Neutrophil (primary cell): ENCODE measurements at regions not wholly inside any gene's neighbourhood (a gene's known extent, or its start where the extent isn't known, plus 50 kb on each side); places are given as distances from the start of the nearest gene placed in this dataset.
"Not testable (repeated sequence)": the region's sequence is repeated elsewhere in the genome, so short reads cannot be mapped to it uniquely, and the experiment has no call there.

Source experiments
- H3K27ac ChIP-seq: fragments of 200-600 bp; sonication (generic); 2 replicates; pipeline ENCODE4 v1.5.1; 2016; ENCODE audit warnings: mild to moderate bottlenecking, moderate library complexity
- H3K27me3 ChIP-seq: fragments of 200-600 bp; sonication (generic); 2 replicates; pipeline ENCODE4 v1.6.0; 2016; ENCODE audit warnings: mild to moderate bottlenecking
- H3K36me3 ChIP-seq: fragments of 200-600 bp; sonication (generic); 2 replicates; pipeline ENCODE4 v1.5.1; 2017
- H3K4me1 ChIP-seq, 2 experiments: fragments of 200-600 bp in 1 of 2; sonication (generic) in 1 of 2; 1 replicate in 1 of 2; 2 replicates in 1 of 2; pipeline versions ENCODE4 v1.5.1 to v1.6.1; 2013 to 2016; ENCODE audit warnings: low read depth in 1 of 2, low read length in 1 of 2, mild to moderate bottlenecking in 1 of 2, moderate library complexity in 1 of 2; ENCODE audit not compliant: control insufficient read depth in 1 of 2, insufficient read depth in 1 of 2
- H3K4me3 ChIP-seq, 2 experiments: fragments of 200-600 bp in 1 of 2; sonication (generic) in 1 of 2; 1 replicate in 1 of 2; 2 replicates in 1 of 2; pipeline ENCODE4 v1.5.1; 2013 to 2016; ENCODE audit warnings: low read depth in 1 of 2, low read length in 1 of 2, mild to moderate bottlenecking in 1 of 2, moderate library complexity in 1 of 2
- H3K9me3 ChIP-seq: fragments of 200-600 bp; sonication (generic); 2 replicates; pipeline ENCODE4 v1.5.1; 2016
- CTCF ChIP-seq: fragments of 200-600 bp; sonication (generic); IDR thresholded peaks from 2 replicates; pipeline ENCODE4 v1.5.1; 2016; ENCODE audit warnings: antibody characterized with exemption

- no peak overlapping the region for H3K4me3 ChIP-seq
- H3K27ac ChIP-seq = no peak overlapping the region
- no peaks in the 10 kb centered on the region for H3K9me3 ChIP-seq
- H3K4me1 ChIP-seq = no peaks in the 10 kb centered on the region
- H3K36me3 ChIP-seq = no peaks in the 10 kb centered on the region
- no peaks in the 10 kb centered on the region for H3K27me3 ChIP-seq
- TF ChIP-seq CTCF = no peak
These were observed 94.0 kb upstream of the CDCA7L start for GRCh38 chr7:22039670-22040069.

DNA sequence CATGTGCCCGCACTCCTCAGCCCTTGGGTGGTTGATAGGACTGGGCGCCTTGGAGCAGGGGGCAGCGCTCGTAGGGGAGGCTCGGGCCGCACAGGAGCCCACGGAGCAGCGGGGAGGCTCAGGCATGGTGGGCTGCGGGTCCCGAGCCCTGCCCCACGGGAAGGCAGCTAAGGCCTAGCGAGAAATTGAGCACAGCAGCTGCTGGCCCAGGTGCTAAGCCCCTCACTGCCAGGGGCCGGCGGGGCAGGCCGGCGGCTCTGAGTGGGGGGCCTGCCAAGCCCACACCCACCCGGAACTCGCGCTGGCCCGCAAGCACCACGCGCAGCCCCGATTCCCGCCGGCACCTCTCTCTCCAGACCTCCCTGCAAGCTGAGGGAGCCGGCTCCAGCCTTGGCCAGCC, 86.7 kb upstream of the CDCA7L start:
- H3K4me3 ChIP-seq, H3K27ac ChIP-seq, H3K9me3 ChIP-seq, H3K27me3 ChIP-seq, H3K4me1 ChIP-seq, H3K36me3 ChIP-seq: not testable (repeated sequence)

- not testable (repeated sequence) for H3K27ac ChIP-seq, H3K27me3 ChIP-seq, H3K9me3 ChIP-seq
These were observed 83.0 kb upstream of the CDCA7L start for GRCh38 chr7:22028656-22029055.

GRCh38 chr7:22027475-22027874, 81.8 kb upstream of the CDCA7L start:
- no peak overlapping the region for H3K27ac ChIP-seq
- H3K9me3 ChIP-seq = no peaks in the 10 kb centered on the region
- no peaks in the 10 kb centered on the region for H3K36me3 ChIP-seq
- H3K27me3 ChIP-seq = no peaks in the 10 kb centered on the region
- H3K4me3 ChIP-seq = no peak overlapping the region
- no peaks in the 10 kb centered on the region for H3K4me1 ChIP-seq
- TF ChIP-seq CTCF = no peak

More at GRCh38 chr7:22028656-22029055, 83.0 kb upstream of the CDCA7L start:
- H3K36me3 ChIP-seq, H3K4me1 ChIP-seq, H3K4me3 ChIP-seq: not testable (repeated sequence)

GRCh38 chr7:22025983-22026382, 80.3 kb upstream of the CDCA7L start:
- Histone ChIP-seq H3K36me3 (no peaks in the 10 kb centered on the region), H3K4me1 (no peaks in the 10 kb centered on the region), H3K4me3 (no peak overlapping the region), H3K9me3 (no peaks in the 10 kb centered on the region), H3K27me3 (no peaks in the 10 kb centered on the region), H3K27ac (no peak overlapping the region)
- TF ChIP-seq CTCF = no peak

GRCh38 chr7:22025075-22025474, 79.4 kb upstream of the CDCA7L start:
- no peak overlapping the region for H3K27ac ChIP-seq
- no peak for TF ChIP-seq CTCF

GRCh38 chr7:22019931-22020330, 74.2 kb upstream of the CDCA7L start:
- no peaks in the 10 kb centered on the region for H3K36me3 ChIP-seq
- H3K27me3 ChIP-seq = no peaks in the 10 kb centered on the region
- H3K4me3 ChIP-seq = no peak overlapping the region
- H3K4me1 ChIP-seq = peaks cover 2% of the 10 kb centered on the region in 2 experiments
- TF ChIP-seq CTCF = no peak
- no peaks in the 10 kb centered on the region for H3K9me3 ChIP-seq
- H3K27ac ChIP-seq = no peak overlapping the region

More at GRCh38 chr7:22025075-22025474, 79.4 kb upstream of the CDCA7L start:
- no peaks in the 10 kb centered on the region for H3K4me1 ChIP-seq
- no peak overlapping the region for H3K4me3 ChIP-seq
- H3K36me3 ChIP-seq = no peaks in the 10 kb centered on the region
- H3K9me3 ChIP-seq = no peaks in the 10 kb centered on the region
- H3K27me3 ChIP-seq = no peaks in the 10 kb centered on the region
